DND-41 (cell line): ENCODE measurements at regions not wholly inside any gene's neighbourhood (a gene's known extent, or its start where the extent isn't known, plus 50 kb on each side); places are given as distances from the start of the nearest gene placed in this dataset.

Experiments
- EZH2 ChIP-seq: IDR thresholded peaks from 3 replicates; pipeline ENCODE4 v1.6.1; 2012; ENCODE audit warnings: borderline replicate concordance, low read depth, mild to moderate bottlenecking, moderate library complexity, low read length, inconsistent platforms; ENCODE audit not compliant: severe bottlenecking
- TF ChIP-seq, protein P1 (sequence below): IDR thresholded peaks from 2 replicates; pipeline ENCODE4 v1.5.1; 2012; ENCODE audit warnings: borderline replicate concordance, low read length, moderate library complexity, mild to moderate bottlenecking; ENCODE audit not compliant: poor library complexity, severe bottlenecking; ENCODE audit errors: extremely low read depth

DNA sequence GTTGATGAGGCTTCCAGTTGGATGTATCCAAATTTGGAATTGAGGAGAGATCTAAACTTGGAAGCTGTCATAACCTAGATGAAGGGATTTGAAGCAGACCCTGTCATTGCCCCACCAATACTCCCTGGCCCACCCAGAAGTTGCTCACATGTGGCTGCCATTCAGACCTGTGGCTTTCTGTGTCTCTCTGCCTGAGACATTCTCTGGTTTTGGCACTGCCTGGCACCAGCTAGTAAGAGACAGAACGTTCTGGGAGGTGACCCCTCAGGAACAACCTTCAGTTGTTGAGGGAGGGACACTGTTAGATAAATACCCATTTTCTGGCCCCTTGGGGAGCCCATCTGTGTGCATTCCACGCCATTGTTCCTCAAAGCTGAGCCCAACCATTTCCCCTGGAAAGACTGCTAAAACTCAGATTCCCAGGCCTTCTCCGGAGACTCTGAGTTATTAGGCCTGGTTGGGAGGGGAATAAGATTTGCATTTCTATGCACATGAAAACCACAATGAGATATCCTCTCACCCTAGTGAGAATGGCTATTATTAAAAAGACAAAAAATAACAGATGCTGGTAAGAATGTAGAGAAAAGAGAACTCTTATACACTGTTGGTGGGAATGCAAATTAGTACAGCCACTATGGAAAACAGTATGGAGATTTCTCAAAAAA, 290.4 kb downstream of the TSHZ3 start:
- TF ChIP-seq, protein P1, sequence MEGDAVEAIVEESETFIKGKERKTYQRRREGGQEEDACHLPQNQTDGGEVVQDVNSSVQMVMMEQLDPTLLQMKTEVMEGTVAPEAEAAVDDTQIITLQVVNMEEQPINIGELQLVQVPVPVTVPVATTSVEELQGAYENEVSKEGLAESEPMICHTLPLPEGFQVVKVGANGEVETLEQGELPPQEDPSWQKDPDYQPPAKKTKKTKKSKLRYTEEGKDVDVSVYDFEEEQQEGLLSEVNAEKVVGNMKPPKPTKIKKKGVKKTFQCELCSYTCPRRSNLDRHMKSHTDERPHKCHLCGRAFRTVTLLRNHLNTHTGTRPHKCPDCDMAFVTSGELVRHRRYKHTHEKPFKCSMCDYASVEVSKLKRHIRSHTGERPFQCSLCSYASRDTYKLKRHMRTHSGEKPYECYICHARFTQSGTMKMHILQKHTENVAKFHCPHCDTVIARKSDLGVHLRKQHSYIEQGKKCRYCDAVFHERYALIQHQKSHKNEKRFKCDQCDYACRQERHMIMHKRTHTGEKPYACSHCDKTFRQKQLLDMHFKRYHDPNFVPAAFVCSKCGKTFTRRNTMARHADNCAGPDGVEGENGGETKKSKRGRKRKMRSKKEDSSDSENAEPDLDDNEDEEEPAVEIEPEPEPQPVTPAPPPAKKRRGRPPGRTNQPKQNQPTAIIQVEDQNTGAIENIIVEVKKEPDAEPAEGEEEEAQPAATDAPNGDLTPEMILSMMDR, result no peak
- no peak for TF ChIP-seq EZH2
